HFFc6 (cell line): ENCODE measurements at regions not wholly inside any gene's neighbourhood (a gene's known extent, or its start where the extent isn't known, plus 50 kb on each side); places are given as distances from the start of the nearest gene placed in this dataset.
"Not testable (repeated sequence)": the region's sequence is repeated elsewhere in the genome, so short reads cannot be mapped to it uniquely, and the experiment has no call there.

ENCODE experiments used
- DNase-seq: peaks from one replicate; pipeline ENCODE4 v3.0.0-alpha.2; 2018
- H3K27ac Mint-ChIP-seq: 2 replicates; pipeline ENCODE4 v1.8.0; 2020; ENCODE audit warnings: mild to moderate bottlenecking, mixed read lengths
- H3K27me3 Mint-ChIP-seq: 2 replicates; pipeline ENCODE4 v1.8.0; 2021; ENCODE audit warnings: mild to moderate bottlenecking, moderate library complexity, mixed read lengths; ENCODE audit not compliant: insufficient read depth
- H3K36me3 Mint-ChIP-seq: 2 replicates; pipeline ENCODE4 v1.8.0; 2021; ENCODE audit warnings: low read depth, mixed read lengths
- H3K4me1 Mint-ChIP-seq: 2 replicates; pipeline ENCODE4 v1.8.0; 2020; ENCODE audit warnings: low read depth, mixed read lengths
- H3K4me3 Mint-ChIP-seq: 2 replicates; pipeline ENCODE4 v1.8.0; 2020; ENCODE audit warnings: mild to moderate bottlenecking, moderate library complexity, mixed read lengths
- H3K9me3 Mint-ChIP-seq: 2 replicates; pipeline ENCODE4 v1.8.0; 2020; ENCODE audit warnings: mild to moderate bottlenecking, mixed read lengths

DNA sequence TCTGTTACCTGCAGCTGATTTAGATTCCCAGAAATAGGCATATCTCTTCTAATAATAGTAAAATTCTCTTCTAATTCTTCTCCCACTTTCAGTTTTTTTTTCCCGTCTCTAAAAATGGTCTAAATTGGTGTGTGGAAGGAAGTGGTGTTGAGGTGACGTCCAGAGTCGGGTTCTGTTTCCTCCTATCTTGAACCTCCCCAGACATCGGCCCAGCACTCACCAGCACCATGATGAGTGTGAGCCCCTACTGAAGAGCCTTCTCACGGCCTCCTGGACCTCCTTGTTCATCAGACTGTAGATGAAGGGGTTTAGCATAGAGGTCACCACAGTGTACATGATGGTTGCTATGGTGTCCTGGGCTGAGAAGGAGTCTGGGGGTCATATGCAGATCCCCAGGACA, 53.5 kb upstream of the FAM153A start:
- not testable (repeated sequence) for H3K27me3 Mint-ChIP-seq, DNase-seq, H3K27ac Mint-ChIP-seq, H3K4me3 Mint-ChIP-seq, H3K36me3 Mint-ChIP-seq, H3K9me3 Mint-ChIP-seq, H3K4me1 Mint-ChIP-seq
